ENCODE measurements at regions not wholly inside any gene's neighbourhood (a gene's known extent, or its start where the extent isn't known, plus 50 kb on each side); places are given as distances from the start of the nearest gene placed in this dataset.

DNA sequence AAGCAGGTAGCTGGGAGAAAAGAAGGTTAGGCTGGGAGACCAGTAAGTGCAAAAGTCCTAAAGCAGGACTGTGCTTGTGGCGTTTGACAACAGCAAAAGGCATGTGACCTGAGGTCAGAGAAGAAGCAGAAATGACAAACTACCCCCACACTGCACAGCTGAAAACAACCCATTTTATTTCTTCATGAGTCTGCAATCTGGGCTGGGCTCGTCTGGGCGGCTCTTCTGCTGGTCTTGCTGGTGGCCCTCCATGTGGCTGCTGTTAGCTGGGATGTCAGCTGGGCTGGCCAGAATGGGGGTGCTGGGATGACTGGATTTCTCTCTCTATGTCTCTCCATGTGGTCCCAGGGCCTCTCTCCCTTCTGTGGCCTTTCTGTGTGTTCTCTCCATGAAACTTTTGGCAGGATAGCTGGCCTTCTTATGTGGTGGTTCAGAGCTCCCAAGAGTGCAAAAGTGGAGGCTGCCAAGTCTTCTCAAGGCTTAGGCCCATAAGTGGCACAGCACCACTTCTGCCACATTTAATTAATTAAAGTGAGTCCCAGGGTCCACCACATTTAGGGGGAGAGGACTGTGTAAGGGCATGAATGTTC, 128.6 kb downstream of the RIPK4 start:
- Mint-ChIP-seq H3K4me3 (ENCODE audit: unreplicated experiment) (no peak overlapping the region), H3K4me1 (ENCODE audit: low read depth) (peaks cover 51% of the 10 kb centered on the region), H3K36me3 (ENCODE audit: low read depth) (no peaks in the 10 kb centered on the region), H3K27ac (ENCODE audit: unreplicated experiment) (no peak overlapping the region), H3K27me3 (ENCODE audit: low read depth) (no peaks in the 10 kb centered on the region), H3K9me3 (ENCODE audit: low read depth) (peaks cover 7% of the 10 kb centered on the region)
- TF ChIP-seq CTCF (IDR thresholded peaks at IDR 0.05): no peak
- no peak for DNase-seq (ENCODE audit: low spot score)

- no peaks in the 10 kb centered on the region for H3K36me3 Mint-ChIP-seq (ENCODE audit: low read depth)
- DNase-seq (ENCODE audit: low spot score): peak; percentile 46
- TF ChIP-seq CTCF (IDR thresholded peaks at IDR 0.05): no peak
- no peak overlapping the region for H3K27ac Mint-ChIP-seq (ENCODE audit: unreplicated experiment)
- H3K9me3 Mint-ChIP-seq (ENCODE audit: low read depth): peaks cover 7% of the 10 kb centered on the region
- H3K4me1 Mint-ChIP-seq (ENCODE audit: low read depth): peaks cover 42% of the 10 kb centered on the region
- H3K4me3 Mint-ChIP-seq (ENCODE audit: unreplicated experiment): no peak overlapping the region
- H3K27me3 Mint-ChIP-seq (ENCODE audit: low read depth): no peaks in the 10 kb centered on the region
Measured at GRCh38 chr21:41636636-41637630, 129.0 kb upstream of the TMPRSS2 start.

- no peak for TF ChIP-seq CTCF (IDR thresholded peaks at IDR 0.05)
- Mint-ChIP-seq H3K27me3 (ENCODE audit: low read depth) (no peaks in the 10 kb centered on the region), H3K4me3 (ENCODE audit: unreplicated experiment) (no peak overlapping the region), H3K27ac (ENCODE audit: unreplicated experiment) (no peak overlapping the region), H3K4me1 (ENCODE audit: low read depth) (peaks cover 40% of the 10 kb centered on the region), H3K36me3 (ENCODE audit: low read depth) (no peaks in the 10 kb centered on the region), H3K9me3 (ENCODE audit: low read depth) (peaks cover 7% of the 10 kb centered on the region)
- no peak for DNase-seq (ENCODE audit: low spot score)
Measured at GRCh38 chr21:41635874-41636273, 127.9 kb upstream of the TMPRSS2 start.

- H3K36me3 Mint-ChIP-seq (ENCODE audit: low read depth): no peaks in the 10 kb centered on the region
- no peak overlapping the region for H3K27ac Mint-ChIP-seq (ENCODE audit: unreplicated experiment)
- H3K4me1 Mint-ChIP-seq (ENCODE audit: low read depth): peaks cover 41% of the 10 kb centered on the region
- H3K9me3 Mint-ChIP-seq (ENCODE audit: low read depth): peaks cover 7% of the 10 kb centered on the region
- DNase-seq (ENCODE audit: low spot score): peak; percentile 46
- H3K27me3 Mint-ChIP-seq (ENCODE audit: low read depth): no peaks in the 10 kb centered on the region
- no peak overlapping the region for H3K4me3 Mint-ChIP-seq (ENCODE audit: unreplicated experiment)
- TF ChIP-seq CTCF (IDR thresholded peaks at IDR 0.05): no peak
Measured at GRCh38 chr21:41634858-41635257, 126.9 kb upstream of the TMPRSS2 start.

GRCh38 chr21:41634211-41634694, 126.3 kb upstream of the TMPRSS2 start:
- DNase-seq (ENCODE audit: low spot score): peak; percentile 72
- Mint-ChIP-seq H3K9me3 (ENCODE audit: low read depth) (peaks cover 7% of the 10 kb centered on the region), H3K36me3 (ENCODE audit: low read depth) (no peaks in the 10 kb centered on the region), H3K4me1 (ENCODE audit: low read depth) (peaks cover 37% of the 10 kb centered on the region), H3K4me3 (ENCODE audit: unreplicated experiment) (no peak overlapping the region), H3K27ac (ENCODE audit: unreplicated experiment) (no peak overlapping the region), H3K27me3 (ENCODE audit: low read depth) (no peaks in the 10 kb centered on the region)
- no peak for TF ChIP-seq CTCF (IDR thresholded peaks at IDR 0.05)
